ENCODE measurements at regions not wholly inside any gene's neighbourhood (a gene's known extent, or its start where the extent isn't known, plus 50 kb on each side); places are given as distances from the start of the nearest gene placed in this dataset.

DNA sequence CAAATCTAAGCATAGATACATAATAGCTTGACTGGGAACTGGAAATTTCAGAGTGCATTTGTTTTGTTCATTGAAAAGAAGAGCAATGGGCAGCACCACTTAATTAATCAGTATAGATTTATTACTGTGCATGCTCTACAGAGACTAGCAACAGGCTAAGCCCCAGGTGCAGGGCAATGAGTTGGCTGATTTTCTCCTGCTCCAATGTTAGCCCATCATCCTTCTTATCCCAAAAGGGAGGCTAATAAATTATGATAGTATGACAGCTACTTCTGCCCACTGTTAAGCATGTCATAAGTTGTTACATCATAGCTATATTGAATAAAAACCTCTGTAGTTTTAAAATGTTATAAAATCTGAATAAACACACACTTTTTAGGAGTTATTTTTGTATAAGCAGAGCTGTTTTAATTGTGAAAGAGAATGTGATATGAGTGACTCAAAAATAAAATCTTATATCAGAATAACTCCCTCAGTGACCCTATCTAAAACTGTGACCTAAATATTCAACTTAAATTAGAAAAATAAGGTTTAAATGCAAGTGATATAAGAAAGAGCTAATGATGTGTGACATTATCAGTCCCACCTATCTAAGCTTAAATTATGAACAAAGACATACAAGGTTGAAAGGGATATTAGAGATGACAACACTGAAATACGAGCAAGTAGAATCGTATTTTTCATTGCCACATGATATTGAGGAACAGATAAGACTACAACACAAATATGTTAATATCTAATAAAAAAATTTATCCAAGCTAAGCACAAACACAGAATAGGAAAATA is 967.3 kb upstream of the ADGRB3 start (continued):
- TF ChIP-seq, protein P1, sequence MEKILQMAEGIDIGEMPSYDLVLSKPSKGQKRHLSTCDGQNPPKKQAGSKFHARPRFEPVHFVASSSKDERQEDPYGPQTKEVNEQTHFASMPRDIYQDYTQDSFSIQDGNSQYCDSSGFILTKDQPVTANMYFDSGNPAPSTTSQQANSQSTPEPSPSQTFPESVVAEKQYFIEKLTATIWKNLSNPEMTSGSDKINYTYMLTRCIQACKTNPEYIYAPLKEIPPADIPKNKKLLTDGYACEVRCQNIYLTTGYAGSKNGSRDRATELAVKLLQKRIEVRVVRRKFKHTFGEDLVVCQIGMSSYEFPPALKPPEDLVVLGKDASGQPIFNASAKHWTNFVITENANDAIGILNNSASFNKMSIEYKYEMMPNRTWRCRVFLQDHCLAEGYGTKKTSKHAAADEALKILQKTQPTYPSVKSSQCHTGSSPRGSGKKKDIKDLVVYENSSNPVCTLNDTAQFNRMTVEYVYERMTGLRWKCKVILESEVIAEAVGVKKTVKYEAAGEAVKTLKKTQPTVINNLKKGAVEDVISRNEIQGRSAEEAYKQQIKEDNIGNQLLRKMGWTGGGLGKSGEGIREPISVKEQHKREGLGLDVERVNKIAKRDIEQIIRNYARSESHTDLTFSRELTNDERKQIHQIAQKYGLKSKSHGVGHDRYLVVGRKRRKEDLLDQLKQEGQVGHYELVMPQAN (conservative IDR thresholded peaks at IDR 0.05): no peak
- TF ChIP-seq FOS (IDR thresholded peaks at IDR 0.05; ENCODE audit: borderline replicate concordance, extremely low read depth, insufficient read length) (no peak), MTA2 (IDR thresholded peaks at IDR 0.05; ENCODE audit: low read depth) (no peak), SMARCA5 (IDR thresholded peaks at IDR 0.05) (no peak), MAX (IDR thresholded peaks at IDR 0.05; ENCODE audit: low read depth, low read length) (no peak), TCF3 (IDR thresholded peaks at IDR 0.05; ENCODE audit: borderline replicate concordance, insufficient read depth, low read depth, low read length) (no peak), RBBP5 (conservative IDR thresholded peaks at IDR 0.05) (no peak), NFXL1 (IDR thresholded peaks at IDR 0.05; ENCODE audit: borderline replicate concordance) (no peak), ETV6 (conservative IDR thresholded peaks at IDR 0.05 in 1 of 2, IDR thresholded peaks at IDR 0.05 in 1 of 2; ENCODE audit: borderline replicate concordance in 1 of 2, low read depth in 1 of 2) (no peak), ESRRA (IDR thresholded peaks at IDR 0.05; ENCODE audit: low read length) (no peak), KAT2A (conservative IDR thresholded peaks at IDR 0.05; ENCODE audit: control insufficient read depth, low read depth, low read length) (no peak)
- TF ChIP-seq, protein P2, sequence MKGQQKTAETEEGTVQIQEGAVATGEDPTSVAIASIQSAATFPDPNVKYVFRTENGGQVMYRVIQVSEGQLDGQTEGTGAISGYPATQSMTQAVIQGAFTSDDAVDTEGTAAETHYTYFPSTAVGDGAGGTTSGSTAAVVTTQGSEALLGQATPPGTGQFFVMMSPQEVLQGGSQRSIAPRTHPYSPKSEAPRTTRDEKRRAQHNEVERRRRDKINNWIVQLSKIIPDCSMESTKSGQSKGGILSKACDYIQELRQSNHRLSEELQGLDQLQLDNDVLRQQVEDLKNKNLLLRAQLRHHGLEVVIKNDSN (IDR thresholded peaks at IDR 0.05; ENCODE audit: borderline replicate concordance, extremely low read length, insufficient read depth, low read depth, low read length): no peak
